Adrenal gland (tissue), 5 donors: ENCODE measurements at regions not wholly inside any gene's neighbourhood (a gene's known extent, or its start where the extent isn't known, plus 50 kb on each side); places are given as distances from the start of the nearest gene placed in this dataset.

Experiments used
- POLR2A ChIP-seq, 2 donors: fragments of 450-650 bp; IDR thresholded peaks; one replicate each; pipeline ENCODE4 v1.6.1; 2017; ENCODE audit warnings: antibody characterized with exemption in 2 of 2, mild to moderate bottlenecking in 2 of 2, moderate library complexity in 1 of 2
- TF ChIP-seq, protein P1 (sequence below), 6 experiments: fragments of 450-650 bp in 4 of 6; fragments of 200-600 bp in 2 of 6; sonication (generic) in 1 of 6; IDR thresholded peaks; 1 replicate in 5 of 6; 2 replicates in 1 of 6; pipeline versions ENCODE4 v1.5.1 to v1.8.0; 2016 to 2021; ENCODE audit warnings: antibody characterized with exemption in 6 of 6, mild to moderate bottlenecking in 2 of 6, moderate library complexity in 1 of 6
- donor health status: DM: no; HTN: no; CAD: no.

DNA sequence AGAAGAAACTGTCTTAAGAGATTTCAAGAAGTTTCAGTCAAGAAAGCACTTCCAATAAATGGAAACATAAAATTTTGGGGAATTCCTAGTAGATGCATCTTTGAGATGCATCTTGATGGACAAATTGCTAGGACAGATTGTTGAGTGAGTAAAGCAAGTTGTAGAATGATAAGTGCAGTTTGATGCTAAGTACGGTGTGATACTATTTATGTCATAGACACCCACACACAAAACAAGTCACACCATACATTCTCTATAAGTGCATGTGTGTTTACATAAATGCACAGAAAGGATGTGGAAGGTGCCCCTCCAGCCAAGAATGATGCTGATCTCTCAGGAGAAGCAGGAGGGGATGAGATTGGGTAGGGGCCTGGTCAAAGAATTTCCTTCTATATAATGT, 375.7 kb downstream of the FOXO1 start:
- TF ChIP-seq, protein P1, sequence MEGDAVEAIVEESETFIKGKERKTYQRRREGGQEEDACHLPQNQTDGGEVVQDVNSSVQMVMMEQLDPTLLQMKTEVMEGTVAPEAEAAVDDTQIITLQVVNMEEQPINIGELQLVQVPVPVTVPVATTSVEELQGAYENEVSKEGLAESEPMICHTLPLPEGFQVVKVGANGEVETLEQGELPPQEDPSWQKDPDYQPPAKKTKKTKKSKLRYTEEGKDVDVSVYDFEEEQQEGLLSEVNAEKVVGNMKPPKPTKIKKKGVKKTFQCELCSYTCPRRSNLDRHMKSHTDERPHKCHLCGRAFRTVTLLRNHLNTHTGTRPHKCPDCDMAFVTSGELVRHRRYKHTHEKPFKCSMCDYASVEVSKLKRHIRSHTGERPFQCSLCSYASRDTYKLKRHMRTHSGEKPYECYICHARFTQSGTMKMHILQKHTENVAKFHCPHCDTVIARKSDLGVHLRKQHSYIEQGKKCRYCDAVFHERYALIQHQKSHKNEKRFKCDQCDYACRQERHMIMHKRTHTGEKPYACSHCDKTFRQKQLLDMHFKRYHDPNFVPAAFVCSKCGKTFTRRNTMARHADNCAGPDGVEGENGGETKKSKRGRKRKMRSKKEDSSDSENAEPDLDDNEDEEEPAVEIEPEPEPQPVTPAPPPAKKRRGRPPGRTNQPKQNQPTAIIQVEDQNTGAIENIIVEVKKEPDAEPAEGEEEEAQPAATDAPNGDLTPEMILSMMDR (IDR thresholded peaks at IDR 0.05): no peak
- no peak for TF ChIP-seq POLR2A (IDR thresholded peaks at IDR 0.05)
